Hepatocyte (in vitro differentiated cells): ENCODE measurements at regions not wholly inside any gene's neighbourhood (a gene's known extent, or its start where the extent isn't known, plus 50 kb on each side); places are given as distances from the start of the nearest gene placed in this dataset.

ENCODE experiments used
- DNase-seq: peaks from one replicate; pipeline ENCODE4 v3.0.0-alpha.2; 2016; ENCODE audit warnings: low spot score
- H2AFZ ChIP-seq: fragments of 200-600 bp; sonication (generic); 2 replicates; pipeline ENCODE4 v1.6.0; 2016; ENCODE audit warnings: antibody characterized with exemption, mild to moderate bottlenecking
- H3K27ac ChIP-seq: fragments of 200-600 bp; sonication (generic); 2 replicates; pipeline ENCODE4 v1.5.1; 2016; ENCODE audit warnings: mild to moderate bottlenecking
- H3K27me3 ChIP-seq: fragments of 200-600 bp; sonication (generic); 2 replicates; pipeline ENCODE4 v1.6.1; 2016
- H3K36me3 ChIP-seq: fragments of 200-600 bp; sonication (generic); replicated peaks from 2 replicates; pipeline ENCODE4 v1.5.1; 2016; ENCODE audit warnings: low read depth; ENCODE audit not compliant: insufficient read depth
- H3K4me1 ChIP-seq: fragments of 200-600 bp; sonication (generic); 2 replicates; pipeline ENCODE4 v1.5.1; 2016; ENCODE audit warnings: mild to moderate bottlenecking, moderate library complexity; ENCODE audit not compliant: insufficient read depth
- H3K4me2 ChIP-seq: fragments of 200-600 bp; sonication (generic); 2 replicates; pipeline ENCODE4 v1.6.0; 2016
- H3K4me3 ChIP-seq: fragments of 200-600 bp; sonication (generic); 2 replicates; pipeline ENCODE4 v1.5.1; 2016; ENCODE audit warnings: mild to moderate bottlenecking
- H3K79me2 ChIP-seq: fragments of 200-600 bp; sonication (generic); 2 replicates; pipeline ENCODE4 v1.6.0; 2017; ENCODE audit warnings: mild to moderate bottlenecking
- H3K9me2 ChIP-seq: fragments of 200-600 bp; sonication (generic); replicated peaks from 2 replicates; pipeline ENCODE4 v1.6.0; 2017; ENCODE audit warnings: mild to moderate bottlenecking; ENCODE audit not compliant: insufficient read depth
- H3K9me3 ChIP-seq: fragments of 200-600 bp; sonication (generic); 2 replicates; pipeline ENCODE4 v1.5.1; 2016; ENCODE audit warnings: low read depth, mild to moderate bottlenecking
- H4K20me1 ChIP-seq: fragments of 200-600 bp; sonication (generic); 2 replicates; pipeline ENCODE4 v1.6.0; 2016; ENCODE audit warnings: mild to moderate bottlenecking; ENCODE audit not compliant: insufficient read depth, poor library complexity, severe bottlenecking
- CTCF ChIP-seq: fragments of 200-600 bp; sonication (generic); IDR thresholded peaks from 2 replicates; pipeline ENCODE4 v1.5.1; 2016; ENCODE audit warnings: antibody characterized with exemption, mild to moderate bottlenecking; ENCODE audit not compliant: poor library complexity
- EZH2 ChIP-seq: fragments of 200-600 bp; sonication (generic); IDR thresholded peaks from 2 replicates; pipeline ENCODE4 v1.6.1; 2016; ENCODE audit warnings: antibody characterized with exemption, mild to moderate bottlenecking, borderline replicate concordance
- EZH2phosphoT487 ChIP-seq: fragments of 200-600 bp; sonication (generic); IDR thresholded peaks from one replicate; pipeline ENCODE4 v1.6.1; 2018; ENCODE audit warnings: antibody characterized with exemption, mild to moderate bottlenecking, low read depth, moderate library complexity; ENCODE audit not compliant: unreplicated experiment, severe bottlenecking
- WGBS: methylation state at CpG from one replicate; pipeline ENCODE4 v1.1.6; 2016; ENCODE audit warnings: low lambda C conversion rate; ENCODE audit errors: missing lambda C conversion rate; 5-methylcytosine and 5-hydroxymethylcytosine counted together

- Histone ChIP-seq H3K79me2 (no peaks in the 10 kb centered on the region), H3K4me3 (no peak overlapping the region), H4K20me1 (no peaks in the 10 kb centered on the region), H3K4me1 (no peaks in the 10 kb centered on the region), H3K9me3 (no peaks in the 10 kb centered on the region), H3K9me2 (no peaks in the 10 kb centered on the region), H3K27ac (no peak overlapping the region), H2AFZ (no peak overlapping the region), H3K36me3 (no peaks in the 10 kb centered on the region), H3K27me3 (no peaks in the 10 kb centered on the region), H3K4me2 (no peak overlapping the region)
- no peak for TF ChIP-seq EZH2
- TF ChIP-seq CTCF, result no peak
- no peak for TF ChIP-seq EZH2phosphoT487
- WGBS, result 70% methylated on average over 3 of the region's 3 CpGs
- no peak for DNase-seq
Measured at GRCh38 chr3:145183261-145183660, 977.7 kb downstream of the PLOD2 start.

GRCh38 chr3:145188079-145188770 is 972.8 kb downstream of the PLOD2 start:
- Histone ChIP-seq H2AFZ (no peak overlapping the region), H3K27ac (no peak overlapping the region), H3K4me3 (no peak overlapping the region), H3K27me3 (no peaks in the 10 kb centered on the region), H3K9me3 (no peaks in the 10 kb centered on the region), H3K79me2 (no peaks in the 10 kb centered on the region), H3K4me2 (no peak overlapping the region), H3K9me2 (no peaks in the 10 kb centered on the region), H4K20me1 (no peaks in the 10 kb centered on the region), H3K4me1 (no peaks in the 10 kb centered on the region), H3K36me3 (no peaks in the 10 kb centered on the region)
- 93% methylated on average over 2 of the region's 2 CpGs for WGBS
- no peak for DNase-seq
- TF ChIP-seq EZH2 (no peak), EZH2phosphoT487 (no peak), CTCF (no peak)

- TF ChIP-seq EZH2, result no peak
Measured at GRCh38 chr3:145190138-145190537, 970.8 kb downstream of the PLOD2 start.

GRCh38 chr3:145190761-145191160 is 970.2 kb downstream of the PLOD2 start:
- TF ChIP-seq EZH2phosphoT487 (no peak), CTCF (no peak), EZH2 (no peak)
- H3K79me2 ChIP-seq, result no peaks in the 10 kb centered on the region

More at GRCh38 chr3:145190138-145190537, 970.8 kb downstream of the PLOD2 start:
- Histone ChIP-seq H3K4me2 (no peak overlapping the region), H3K9me3 (no peaks in the 10 kb centered on the region), H3K4me1 (no peaks in the 10 kb centered on the region), H3K79me2 (no peaks in the 10 kb centered on the region), H3K27ac (no peak overlapping the region), H3K36me3 (no peaks in the 10 kb centered on the region), H3K4me3 (no peak overlapping the region), H3K9me2 (no peaks in the 10 kb centered on the region), H2AFZ (no peak overlapping the region), H4K20me1 (no peaks in the 10 kb centered on the region), H3K27me3 (no peaks in the 10 kb centered on the region)
- DNase-seq, result no peak
- 86% methylated on average over 2 of the region's 2 CpGs for WGBS

More at GRCh38 chr3:145190761-145191160, 970.2 kb downstream of the PLOD2 start:
- Histone ChIP-seq H3K4me3 (no peak overlapping the region), H3K9me2 (no peaks in the 10 kb centered on the region), H3K36me3 (no peaks in the 10 kb centered on the region), H3K4me2 (no peak overlapping the region), H3K27ac (no peak overlapping the region), H3K27me3 (no peaks in the 10 kb centered on the region), H3K4me1 (no peaks in the 10 kb centered on the region), H4K20me1 (no peaks in the 10 kb centered on the region), H3K9me3 (no peaks in the 10 kb centered on the region), H2AFZ (no peak overlapping the region)
- no peak for DNase-seq
- 96% methylated on average over 1 of the region's 1 CpG for WGBS
